ENCODE measurements at regions not wholly inside any gene's neighbourhood (a gene's known extent, or its start where the extent isn't known, plus 50 kb on each side); places are given as distances from the start of the nearest gene placed in this dataset.

DNA sequence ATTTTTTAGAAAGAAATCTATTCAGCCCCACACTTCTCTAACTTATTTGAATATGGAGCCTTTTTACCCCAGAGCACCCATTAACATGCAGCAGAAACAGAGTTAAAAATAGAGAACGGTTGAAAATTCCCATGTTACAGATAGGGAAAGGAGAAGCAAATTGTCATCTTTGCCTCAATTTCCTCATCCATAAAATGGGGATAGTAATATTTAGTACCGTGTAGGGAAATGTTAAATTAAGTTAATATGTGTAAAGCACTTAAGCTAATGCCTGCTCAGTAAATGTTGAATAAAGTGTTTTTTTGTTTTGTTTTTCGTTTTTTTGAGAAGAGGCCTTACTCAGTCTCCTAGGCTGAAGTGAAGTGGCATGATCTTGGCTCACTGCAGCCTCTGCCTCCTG is 50.3 kb downstream of the NAV1 start:
- no peak for DNase-seq

DNA sequence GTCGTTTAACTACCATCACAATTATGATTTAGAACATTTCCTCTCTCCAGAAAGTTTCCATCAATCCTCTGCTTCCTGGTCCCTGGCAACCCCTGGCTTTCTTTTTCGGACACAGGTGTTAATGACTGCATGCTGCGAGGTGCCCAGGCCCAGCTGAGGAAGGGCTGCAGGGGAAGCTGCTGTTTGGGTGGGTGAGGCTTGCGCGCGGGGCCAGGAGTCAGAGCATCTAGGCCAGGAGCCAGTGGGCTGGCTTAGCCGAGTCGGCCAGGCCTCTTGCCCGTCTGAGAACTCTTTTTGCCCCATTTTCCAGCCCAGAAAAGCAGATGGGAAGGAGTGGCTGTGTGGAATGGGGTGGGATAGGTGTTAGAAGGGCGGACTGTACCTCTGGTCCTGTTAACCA is 51.5 kb downstream of the NAV1 start:
- no peak for DNase-seq

DNA sequence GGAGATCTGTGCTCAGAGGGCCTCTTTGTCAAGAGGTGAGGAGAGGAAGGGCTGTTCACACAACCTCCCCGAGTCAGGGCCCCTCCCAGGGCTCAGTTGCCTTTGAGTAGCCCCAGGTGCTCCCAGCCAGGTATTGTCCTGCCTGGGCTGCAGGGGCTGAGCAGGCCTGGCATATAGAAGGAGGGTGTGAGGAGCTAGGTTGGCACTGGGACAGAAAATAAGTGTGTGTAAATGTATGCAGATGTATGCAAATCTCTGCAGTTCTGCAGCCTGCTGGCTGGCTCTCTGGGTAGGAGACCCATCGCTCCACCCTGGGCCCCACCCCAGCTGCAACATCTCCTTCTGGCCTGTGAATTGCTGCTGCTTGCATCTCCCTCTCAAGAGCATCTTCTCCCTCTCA is 52.4 kb downstream of the NAV1 start:
- DNase-seq, result no peak

DNA sequence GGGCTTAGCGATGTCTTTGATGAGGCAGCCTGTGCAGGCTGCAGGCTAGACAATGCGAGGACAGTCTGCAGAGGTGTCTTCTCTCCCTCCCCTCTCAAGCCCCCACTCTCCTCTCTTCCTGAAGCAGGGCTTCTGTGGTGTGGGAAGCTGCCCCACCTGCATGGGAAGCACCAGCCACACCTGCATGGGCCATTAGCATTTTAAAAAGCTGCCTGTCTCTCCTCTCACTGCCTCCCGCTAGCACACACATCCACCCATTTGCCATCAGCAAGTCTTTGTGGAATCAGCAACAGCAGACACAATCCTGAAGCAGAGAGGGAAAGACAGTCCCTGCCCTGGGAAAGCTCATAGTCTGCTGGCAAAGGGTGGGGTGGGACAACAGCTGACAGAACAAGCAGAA is 53.1 kb downstream of the NAV1 start:
- no peak for DNase-seq

DNA sequence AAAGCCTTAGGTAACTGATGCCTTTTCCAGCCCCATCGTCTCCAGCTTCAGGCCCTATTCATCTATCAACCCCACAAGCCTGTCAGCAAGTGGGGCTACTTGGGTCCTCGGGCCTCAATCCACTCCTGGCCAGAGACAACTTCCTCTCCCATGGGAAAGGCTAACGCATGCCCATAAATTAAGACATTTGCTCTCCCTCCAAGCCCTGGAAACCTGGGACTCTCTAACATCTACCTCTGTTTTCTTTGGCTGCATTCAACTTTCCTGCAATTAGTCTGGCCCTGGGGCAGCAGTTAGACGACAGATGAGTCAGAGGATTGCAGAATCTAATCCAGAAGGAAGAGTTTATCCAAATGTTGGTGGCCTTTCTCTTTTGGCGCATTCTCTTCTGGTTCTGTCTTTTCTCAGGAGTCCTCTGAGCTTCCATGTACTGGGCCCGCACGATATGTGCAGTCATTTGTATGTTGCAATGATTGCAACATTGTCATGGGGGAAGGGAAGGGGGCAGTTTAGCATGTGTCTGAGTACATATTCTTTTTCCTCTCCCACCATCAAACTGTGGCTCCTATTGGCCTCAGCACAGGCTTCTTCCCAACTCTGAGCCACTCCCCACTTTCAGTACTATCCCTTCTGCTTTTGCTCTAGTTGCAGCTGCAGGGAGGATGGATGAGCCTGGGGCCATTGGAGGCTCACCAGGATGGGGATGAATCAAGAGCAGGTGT is 54.4 kb downstream of the NAV1 start:
- no peak for DNase-seq

DNA sequence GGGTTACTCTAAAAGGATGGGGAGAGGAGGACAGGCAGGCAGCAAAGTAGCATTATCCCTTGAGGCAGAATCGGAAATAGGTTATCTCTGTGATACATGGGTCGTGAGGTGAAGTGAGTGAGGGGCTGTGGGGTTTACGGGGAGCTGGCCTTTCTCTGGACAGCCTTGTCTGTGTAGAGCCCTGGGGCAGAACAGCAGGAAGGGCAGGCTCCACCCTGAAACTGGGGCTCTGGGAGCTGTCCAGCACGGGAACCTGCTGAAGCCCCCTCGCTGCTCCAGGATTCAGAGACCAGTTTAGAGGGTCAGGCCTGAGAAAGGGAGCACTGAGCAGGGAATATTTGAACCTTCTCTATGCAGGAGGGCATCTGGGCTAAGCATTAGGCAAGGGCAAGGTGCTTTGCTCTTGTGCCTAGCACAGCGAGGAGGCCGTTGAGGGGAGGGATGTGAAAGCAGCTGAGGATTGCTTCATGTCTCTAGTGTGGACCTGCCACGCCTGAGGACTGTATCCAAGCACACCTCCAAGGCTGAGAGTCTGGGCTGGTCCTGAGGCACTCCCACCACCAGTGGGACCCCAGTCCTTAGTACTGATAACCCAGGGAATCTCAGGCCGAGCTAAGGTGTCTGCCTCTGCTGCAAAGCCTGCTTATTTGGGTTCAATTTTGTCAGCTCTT is 55.8 kb downstream of the NAV1 start:
- DNase-seq, result no peak

DNA sequence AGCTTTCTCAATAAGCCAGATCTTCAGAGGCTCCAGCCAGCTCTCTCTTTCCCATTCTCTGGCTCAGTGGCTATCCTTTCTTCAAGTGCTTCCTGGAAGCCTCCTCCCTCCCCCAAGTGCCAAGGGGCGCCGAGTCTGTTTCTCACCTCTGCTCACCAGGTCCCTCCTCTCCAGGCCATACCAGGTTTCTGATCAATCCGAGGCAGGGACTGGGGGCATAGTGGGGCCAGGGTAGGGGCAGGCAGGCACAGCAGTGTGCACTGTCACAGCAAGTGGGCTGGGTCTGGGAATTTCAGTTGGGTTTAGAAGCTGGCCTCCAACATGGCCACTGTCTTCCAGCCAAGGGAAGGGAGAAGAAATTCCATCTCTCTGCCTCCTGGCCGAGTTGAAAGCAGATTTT is 56.5 kb downstream of the NAV1 start:
- no peak for DNase-seq

DNA sequence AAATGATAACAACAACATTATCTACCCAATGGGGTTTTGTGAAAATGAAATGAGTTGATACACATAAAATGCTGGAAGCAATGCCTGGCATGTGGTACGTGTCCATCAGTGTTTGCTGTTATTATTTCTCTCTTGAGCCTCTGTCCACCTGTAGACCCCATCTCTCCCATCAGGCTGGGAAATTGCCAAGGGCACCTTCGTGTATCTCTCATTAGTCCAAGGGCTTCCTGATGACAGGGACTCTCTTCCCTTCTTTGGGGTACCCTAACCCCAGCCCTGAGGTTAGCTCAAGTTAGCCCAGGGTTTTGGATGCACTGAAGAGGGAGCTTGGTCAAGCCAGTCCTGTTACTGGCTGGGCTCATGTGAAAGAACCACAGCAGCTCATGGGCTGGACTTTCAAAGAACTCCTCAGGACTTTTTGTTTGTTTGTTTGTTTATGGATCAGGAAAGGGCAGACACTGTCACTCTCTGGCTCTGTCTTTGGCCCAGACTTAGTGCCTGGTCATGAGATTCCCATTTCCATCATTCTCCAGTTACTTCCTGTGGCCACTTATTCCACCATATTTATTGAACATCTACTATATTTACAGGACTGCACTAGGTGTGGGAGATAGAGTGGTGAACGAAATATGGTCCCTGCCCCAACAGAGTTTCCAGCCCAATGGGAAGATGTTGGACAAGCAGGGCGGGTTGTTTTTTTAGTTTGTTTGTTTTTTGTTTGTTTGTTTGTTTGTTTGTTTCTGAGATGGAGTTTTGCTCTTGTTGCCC is 57.4 kb downstream of the NAV1 start:
- DNase-seq, result no peak

DNA sequence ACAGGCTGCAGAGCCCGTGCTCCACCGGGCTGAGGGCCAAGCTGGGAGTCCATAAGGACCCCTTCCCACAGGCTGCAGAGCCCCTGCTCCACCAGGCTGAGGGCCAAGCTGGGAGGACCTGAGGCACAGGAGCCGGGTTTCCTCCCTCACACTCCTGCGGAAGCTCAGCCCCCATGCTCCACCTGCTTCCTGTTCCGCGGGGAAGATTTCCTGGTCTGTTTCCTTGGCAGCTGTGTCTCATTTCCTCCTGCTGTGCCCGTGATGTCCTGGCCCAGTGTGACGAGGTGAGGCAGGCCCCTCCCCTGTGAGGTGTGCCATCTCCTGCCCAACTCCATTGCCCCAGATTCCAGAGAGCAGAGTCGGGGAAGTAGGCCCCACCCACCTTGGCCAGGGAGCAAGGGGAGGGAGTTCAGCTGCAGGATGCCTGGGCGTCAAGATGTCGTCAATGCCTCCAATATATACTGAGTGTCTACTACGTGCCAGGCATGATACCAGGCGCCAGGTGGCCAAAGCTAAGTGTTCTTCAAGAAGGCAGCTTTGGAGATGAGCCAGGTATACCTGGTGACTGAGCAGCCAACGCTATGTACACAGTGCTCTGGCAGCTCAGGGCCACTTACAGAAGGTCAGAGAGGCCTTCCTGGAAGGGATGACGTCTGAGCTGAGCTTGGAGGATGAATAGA is 58.8 kb downstream of the NAV1 start:
- no peak for DNase-seq

DNA sequence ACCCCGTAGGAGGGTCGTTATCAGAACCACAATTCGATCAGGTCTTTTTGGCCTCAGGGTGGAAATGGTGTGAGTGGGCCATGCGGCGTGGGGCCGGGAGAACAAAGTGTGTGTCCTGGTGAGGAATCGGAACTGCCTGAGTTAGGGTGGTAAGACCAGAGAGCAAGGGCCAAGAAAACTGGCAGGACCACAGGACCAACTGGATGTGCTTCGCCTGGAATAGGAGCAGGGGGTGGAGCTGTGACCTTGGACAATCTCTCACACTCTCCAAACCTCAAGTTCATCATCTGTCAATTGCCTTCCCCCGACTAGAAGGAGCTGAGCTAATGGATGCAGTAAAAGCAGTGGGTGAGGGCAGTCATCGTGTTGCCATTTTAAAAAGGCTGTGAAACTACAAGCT is 59.5 kb downstream of the NAV1 start:
- no peak for DNase-seq

DNA sequence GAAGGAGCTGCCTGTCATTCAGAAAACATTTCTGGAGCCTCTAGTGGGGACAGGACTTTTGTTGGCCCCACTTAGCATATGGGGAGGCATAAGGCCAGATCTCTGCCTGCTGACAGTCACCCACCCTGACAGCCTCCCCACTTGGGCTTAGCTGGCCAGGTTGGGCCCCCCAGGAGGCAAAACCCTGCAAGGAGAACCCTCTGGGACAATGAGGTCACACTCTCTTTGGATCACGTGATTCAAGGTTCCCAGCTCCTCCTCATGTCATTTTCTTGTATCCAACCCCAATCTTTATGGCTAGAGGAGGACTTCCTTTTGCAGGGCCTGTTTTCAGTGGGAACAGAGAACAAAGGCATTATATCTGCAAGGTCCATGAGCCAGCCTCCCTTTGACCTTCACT is 60.0 kb downstream of the NAV1 start:
- no peak for DNase-seq

DNA sequence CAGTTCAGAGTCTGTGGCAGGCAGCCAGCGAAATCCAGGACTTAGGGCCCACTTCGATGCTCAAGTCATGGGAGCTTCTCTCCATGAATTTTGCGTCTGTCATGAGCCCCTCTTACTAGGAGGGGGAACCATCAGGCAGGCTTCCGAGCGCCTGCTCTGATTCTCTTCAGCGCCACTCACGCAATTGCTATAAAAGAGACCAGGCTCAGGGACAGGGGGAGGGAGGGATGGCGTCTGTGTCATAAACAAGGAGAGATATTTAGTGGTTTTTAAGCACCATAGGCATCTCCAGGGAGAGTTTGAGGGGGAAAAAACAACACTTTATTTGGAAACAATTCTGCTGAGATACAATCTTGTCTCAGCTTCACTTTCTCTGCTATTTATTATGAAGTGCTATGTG is 60.6 kb downstream of the NAV1 start:
- no peak for DNase-seq

DNA sequence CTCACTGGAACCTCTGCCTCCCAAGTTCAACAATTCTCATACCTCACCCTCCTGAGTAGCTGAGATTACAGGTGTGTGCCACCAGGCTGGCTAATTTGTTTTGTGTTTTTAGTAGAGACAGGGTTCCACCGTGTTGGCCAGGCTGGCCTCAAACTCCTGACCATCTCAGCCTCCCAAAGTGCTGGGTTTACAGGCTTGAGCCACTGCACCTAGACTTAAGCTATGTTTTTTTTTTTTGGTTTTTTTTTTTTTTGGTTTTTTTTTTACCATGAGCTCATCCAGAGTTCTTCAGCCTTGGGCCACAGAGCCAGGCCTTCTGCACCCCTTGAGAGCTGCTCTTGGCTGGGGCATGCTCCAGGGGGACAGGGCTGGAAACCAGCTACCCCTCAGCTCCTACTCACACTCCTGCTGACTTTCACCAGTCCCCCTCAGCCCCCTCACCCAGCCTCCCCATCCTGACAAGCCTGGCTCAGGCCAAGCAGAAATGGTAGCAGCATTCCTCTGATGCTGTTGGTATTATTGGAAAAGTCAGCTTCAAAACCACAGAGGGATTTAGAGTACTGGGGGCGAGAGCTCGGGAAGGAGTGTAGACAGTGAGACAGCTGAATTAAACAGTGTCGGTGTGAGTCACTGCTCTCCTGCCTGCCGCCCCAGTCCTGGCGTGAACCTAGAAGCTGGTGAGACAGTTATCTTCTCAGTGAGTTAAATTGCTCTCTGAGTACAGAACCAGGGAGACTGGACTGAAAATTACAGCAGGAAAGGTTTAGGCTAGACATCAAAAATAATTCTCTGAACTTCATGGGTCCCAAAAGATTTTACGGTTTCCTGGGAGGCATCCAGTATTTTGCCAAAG is 63.7 kb downstream of the NAV1 start:
- no peak for DNase-seq

DNA sequence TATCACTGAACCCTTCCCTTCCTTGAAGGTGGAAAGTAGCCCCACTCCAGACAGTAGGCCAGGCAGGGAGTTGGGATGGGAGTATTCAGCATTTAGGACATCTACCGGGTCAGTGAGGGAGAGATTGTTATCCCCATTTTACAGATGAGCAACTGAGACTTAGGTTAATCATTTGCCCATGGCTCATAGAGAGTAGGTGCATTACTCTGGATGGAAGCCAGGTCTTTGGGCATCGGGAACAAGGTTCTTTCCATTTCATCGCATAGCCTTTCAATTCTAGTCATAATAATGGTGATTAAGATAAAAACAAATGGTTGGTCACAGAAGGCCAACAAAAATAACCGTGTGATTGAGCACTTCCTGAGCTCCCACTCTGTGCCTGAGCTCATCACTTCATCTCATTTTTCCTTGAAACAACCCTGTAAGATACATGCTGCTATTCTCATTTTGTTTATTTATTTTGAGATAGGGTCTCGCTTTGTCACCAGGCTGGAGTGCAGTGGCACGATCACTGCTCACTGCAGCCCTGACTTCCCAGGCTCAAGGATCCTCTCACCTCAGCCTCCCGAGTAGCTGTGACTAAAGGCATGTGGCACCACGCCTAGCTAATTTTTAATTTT is 64.8 kb downstream of the NAV1 start:
- DNase-seq, result no peak

DNA sequence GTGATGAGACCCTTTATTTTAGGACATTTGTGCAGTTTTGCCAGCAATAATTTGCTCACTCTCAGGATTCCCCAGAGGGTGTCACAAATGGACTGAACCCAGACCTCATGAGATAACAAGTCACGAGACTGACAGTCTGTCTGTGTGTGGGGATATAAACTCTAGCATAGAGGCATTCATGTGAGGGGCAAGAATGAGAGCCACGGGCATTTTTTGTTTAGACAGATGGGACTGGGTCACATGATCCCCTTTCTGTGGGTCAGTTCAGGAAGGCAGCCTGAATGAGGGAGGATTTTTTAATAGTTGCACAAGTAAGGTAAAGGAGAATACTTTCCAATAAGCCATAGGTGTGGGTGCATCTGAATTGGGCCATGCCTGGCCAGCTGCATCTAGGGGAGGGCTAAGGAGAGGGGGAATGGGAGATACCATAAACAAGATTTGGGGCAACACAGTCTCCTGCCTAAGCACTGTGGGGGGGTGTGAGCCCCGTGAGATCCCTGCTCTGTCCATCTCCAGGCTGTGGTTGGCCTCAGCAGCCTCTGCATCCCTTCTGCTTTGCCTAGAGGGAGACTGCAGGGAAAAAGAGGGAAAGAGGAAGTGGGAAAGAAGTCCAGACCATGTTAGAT is 66.6 kb downstream of the NAV1 start:
- DNase-seq, result no peak

DNA sequence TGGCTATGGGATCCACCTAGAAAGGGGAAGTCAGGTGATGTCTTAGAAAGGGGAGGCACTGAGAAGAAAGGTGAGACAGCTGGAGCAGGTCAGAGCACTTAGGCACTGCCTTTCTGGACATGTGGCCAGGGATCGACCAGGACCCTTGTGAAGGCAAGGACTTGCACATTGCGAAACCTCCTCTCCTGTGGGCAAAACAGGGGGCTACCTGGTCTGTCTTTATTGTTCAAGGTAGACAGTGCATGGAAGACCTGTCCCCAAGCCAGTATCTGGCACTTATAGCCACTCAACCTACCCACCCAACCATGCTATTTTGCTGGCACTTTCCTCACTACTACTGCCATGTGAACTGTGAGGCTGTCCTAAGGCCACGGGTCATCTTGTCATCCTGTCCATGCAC is 67.2 kb downstream of the NAV1 start:
- no peak for DNase-seq

DNA sequence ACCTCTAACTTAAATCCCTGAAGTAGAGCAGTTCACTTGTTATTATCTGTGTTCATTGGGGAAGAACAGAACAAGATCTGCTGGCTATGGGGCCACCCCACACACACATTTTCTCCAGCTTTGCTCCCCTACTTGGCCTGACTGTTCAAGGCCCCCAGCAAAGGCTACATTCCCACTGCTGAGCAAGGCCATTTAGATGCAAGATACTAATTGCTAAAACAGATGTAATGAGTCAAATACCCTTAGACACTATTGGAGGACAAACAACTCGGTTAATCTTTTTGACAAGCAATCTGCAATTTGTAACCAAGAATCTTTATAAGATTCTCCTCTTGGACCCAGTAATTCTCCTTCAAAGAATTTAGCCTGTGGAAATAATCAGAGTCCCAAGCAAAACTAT is 67.7 kb downstream of the NAV1 start:
- no peak for DNase-seq

DNA sequence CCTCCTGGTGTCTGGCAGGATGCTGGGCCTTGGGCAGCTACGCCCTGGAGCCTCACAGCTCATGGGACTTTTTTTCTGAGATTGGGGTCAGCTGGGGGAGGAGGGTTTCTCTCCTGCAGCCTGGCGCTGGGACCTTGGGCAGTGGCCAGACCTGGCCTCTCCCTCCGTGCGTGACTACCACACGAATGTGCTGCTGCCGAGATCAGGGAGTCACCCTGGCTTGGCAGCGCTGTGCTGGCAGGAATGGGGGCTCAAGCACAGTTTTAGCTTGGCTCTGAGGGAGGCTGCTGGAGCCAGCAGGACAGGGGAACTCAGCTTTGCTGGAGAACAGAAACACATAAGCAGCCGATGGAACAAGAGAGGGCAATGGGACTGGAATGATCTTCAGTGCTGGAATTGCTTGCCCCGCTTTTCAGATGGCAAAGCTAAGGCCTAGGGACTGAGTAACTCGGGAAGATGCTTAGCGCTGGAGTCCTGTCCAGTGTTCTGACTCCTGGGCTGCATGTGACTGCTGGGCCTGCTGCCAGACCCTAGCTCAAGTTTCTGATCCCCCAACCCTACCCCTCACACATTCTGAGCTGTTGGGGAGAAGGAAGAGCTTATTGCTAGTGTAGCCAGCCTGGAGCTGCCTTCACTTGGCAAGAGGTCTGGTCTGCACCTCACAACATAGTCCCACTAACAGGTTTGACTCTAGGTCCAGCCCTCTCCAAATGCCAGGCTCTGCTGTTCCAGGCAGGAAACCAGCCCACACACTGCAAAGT is 69.9 kb downstream of the NAV1 start:
- no peak for DNase-seq

DNA sequence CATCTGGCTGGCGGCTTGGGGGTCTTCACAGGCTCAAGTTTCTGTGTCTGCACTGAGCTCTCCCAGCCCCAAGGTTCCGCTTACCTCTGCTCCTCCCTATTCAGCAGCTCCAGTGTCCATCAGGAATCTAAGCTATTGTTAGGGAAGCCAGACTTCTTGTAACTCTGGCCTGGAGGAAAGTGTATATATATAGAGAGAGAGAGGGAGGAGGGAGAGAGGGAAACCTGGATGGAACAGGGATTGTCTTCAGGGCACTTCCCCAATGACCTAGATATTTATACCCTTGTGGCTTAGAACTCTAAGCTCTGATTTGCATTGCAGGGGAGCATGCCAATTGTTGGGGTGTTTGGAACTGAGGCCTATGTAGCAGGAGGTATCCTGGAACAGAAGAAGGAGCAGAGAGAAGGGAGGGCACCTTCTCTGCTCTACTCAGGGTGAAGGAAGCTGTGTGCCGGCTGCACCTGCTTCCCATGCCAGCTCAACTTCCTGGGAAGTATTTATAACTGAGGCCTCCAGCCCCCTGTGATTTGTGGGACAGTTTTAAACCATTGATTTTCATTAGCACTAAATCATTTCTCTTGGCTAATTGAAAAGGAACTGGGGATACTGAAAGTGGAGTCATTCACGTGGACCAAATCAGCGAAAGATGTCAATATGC is 70.9 kb downstream of the NAV1 start:
- no peak for DNase-seq

DNA sequence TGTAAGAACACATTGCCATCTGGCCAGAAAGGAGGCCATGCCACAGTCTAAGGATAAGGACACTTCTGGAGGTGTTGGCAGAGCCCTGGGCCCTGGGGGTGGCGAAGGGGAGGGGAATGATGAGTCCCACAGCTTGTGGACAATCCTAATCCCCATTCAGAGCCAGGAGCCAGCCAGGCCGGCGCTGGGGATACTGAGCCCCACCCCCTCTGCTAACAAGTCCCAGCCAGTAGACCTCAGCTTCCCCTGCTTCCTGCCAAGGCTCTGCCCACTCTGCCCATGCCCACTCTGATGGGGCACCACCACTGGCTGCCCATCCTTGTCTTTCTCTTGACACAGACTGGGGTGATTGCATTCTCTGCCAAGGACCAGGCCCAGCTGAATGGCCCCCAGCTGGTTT is 71.9 kb downstream of the NAV1 start:
- DNase-seq, result no peak
